ENCODE measurements at regions not wholly inside any gene's neighbourhood (a gene's known extent, or its start where the extent isn't known, plus 50 kb on each side); places are given as distances from the start of the nearest gene placed in this dataset.
"Not testable (repeated sequence)": the region's sequence is repeated elsewhere in the genome, so short reads cannot be mapped to it uniquely, and the experiment has no call there.

DNA sequence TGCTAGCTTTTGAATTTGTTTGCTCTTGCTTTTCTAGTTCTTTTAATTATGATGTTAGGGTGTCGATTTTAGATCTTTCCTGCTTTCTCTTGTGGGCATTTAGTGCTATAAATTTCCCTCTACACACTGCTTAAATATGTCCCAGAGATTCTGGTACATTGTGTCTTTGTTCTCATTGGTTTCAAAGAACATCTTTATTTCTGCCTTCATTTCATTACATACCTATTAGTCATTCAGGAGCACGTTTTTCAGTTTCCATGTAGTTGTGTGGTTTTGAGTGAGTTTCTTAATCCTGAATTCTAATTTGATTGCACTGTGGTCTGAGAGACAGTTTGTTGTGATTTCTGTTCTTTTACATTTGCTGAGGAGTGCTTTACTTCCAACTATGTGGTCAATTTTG is 51.2 kb upstream of the MB21D2 start:
- not testable (repeated sequence) for H3K36me3 ChIP-seq (ENCODE audit: control insufficient read depth, insufficient read depth, low read length); H3K4me2 ChIP-seq (ENCODE audit: extremely low read depth, insufficient read depth, low read length); H3K9me3 ChIP-seq (ENCODE audit: control insufficient read depth, insufficient read depth, low read depth, low read length); H3K4me3 ChIP-seq (replicated peaks in 1 of 4; ENCODE audit: control extremely low read depth in 1 of 4, insufficient read depth in 1 of 4, low read depth in 3 of 4, low read length in 4 of 4); H3K4me1 ChIP-seq (ENCODE audit: control insufficient read depth, extremely low read depth, insufficient read depth, low read length); H3K27me3 ChIP-seq (ENCODE audit: control insufficient read depth, insufficient read depth, low read length); H2AFZ ChIP-seq (ENCODE audit: low read length); H3K27ac ChIP-seq (ENCODE audit: insufficient read depth, low read length); H4K20me1 ChIP-seq (ENCODE audit: control insufficient read depth, extremely low read depth, insufficient read depth, low read length); H3K9ac ChIP-seq (ENCODE audit: insufficient read depth, low read length); H3K79me2 ChIP-seq (ENCODE audit: control insufficient read depth, insufficient read depth, low read length)
- peak; percentile 47 to 57 for DNase-seq (ENCODE audit: low read depth in 2 of 2)

DNA sequence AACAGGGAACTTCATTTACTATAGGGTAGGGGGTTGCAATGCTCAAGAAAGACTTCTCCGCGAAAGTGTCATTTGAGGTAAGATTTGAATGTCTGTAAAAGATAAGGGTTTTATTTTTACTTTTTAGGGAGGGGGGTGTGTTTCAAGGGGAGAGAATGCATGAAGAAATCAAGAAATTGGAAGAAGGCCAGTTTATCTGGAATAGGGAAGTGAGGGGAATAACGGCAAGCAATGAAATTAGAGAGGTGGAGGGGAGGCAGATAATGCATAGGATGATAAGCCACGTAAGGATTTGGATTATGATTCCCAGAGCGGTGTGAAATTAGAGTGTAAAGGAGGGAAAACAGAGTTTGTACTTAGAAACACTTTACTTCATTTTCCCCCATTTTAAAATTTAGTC is 63.0 kb upstream of the MB21D2 start:
- no peak overlapping the region for H2AFZ ChIP-seq (ENCODE audit: low read length)
- H3K4me1 ChIP-seq (ENCODE audit: control insufficient read depth, extremely low read depth, insufficient read depth, low read length) = no peaks in the 10 kb centered on the region
- H3K9me3 ChIP-seq (ENCODE audit: control insufficient read depth, insufficient read depth, low read depth, low read length) = no peaks in the 10 kb centered on the region
- no peak for DNase-seq (ENCODE audit: low read depth in 2 of 2)
- no peak overlapping the region for H3K4me3 ChIP-seq (replicated peaks in 1 of 4; ENCODE audit: control extremely low read depth in 1 of 4, insufficient read depth in 1 of 4, low read depth in 3 of 4, low read length in 4 of 4)
- TF ChIP-seq EZH2 (IDR thresholded peaks at IDR 0.05; ENCODE audit: low read length, missing control alignments) = no peak
- TF ChIP-seq, protein P1, sequence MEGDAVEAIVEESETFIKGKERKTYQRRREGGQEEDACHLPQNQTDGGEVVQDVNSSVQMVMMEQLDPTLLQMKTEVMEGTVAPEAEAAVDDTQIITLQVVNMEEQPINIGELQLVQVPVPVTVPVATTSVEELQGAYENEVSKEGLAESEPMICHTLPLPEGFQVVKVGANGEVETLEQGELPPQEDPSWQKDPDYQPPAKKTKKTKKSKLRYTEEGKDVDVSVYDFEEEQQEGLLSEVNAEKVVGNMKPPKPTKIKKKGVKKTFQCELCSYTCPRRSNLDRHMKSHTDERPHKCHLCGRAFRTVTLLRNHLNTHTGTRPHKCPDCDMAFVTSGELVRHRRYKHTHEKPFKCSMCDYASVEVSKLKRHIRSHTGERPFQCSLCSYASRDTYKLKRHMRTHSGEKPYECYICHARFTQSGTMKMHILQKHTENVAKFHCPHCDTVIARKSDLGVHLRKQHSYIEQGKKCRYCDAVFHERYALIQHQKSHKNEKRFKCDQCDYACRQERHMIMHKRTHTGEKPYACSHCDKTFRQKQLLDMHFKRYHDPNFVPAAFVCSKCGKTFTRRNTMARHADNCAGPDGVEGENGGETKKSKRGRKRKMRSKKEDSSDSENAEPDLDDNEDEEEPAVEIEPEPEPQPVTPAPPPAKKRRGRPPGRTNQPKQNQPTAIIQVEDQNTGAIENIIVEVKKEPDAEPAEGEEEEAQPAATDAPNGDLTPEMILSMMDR (conservative IDR thresholded peaks at IDR 0.05 in 1 of 2, IDR thresholded peaks at IDR 0.05 in 1 of 2; ENCODE audit: low read depth in 1 of 2, low read length in 2 of 2) = no peak
- H3K9ac ChIP-seq (ENCODE audit: insufficient read depth, low read length) = no peak overlapping the region
- H3K79me2 ChIP-seq (ENCODE audit: control insufficient read depth, insufficient read depth, low read length) = no peaks in the 10 kb centered on the region
- H3K36me3 ChIP-seq (ENCODE audit: control insufficient read depth, insufficient read depth, low read length) = no peaks in the 10 kb centered on the region
- no peak overlapping the region for H3K4me2 ChIP-seq (ENCODE audit: extremely low read depth, insufficient read depth, low read length)
- H3K27me3 ChIP-seq (ENCODE audit: control insufficient read depth, insufficient read depth, low read length) = no peaks in the 10 kb centered on the region
- H3K27ac ChIP-seq (ENCODE audit: insufficient read depth, low read length) = no peak overlapping the region
- no peaks in the 10 kb centered on the region for H4K20me1 ChIP-seq (ENCODE audit: control insufficient read depth, extremely low read depth, insufficient read depth, low read length)

DNA sequence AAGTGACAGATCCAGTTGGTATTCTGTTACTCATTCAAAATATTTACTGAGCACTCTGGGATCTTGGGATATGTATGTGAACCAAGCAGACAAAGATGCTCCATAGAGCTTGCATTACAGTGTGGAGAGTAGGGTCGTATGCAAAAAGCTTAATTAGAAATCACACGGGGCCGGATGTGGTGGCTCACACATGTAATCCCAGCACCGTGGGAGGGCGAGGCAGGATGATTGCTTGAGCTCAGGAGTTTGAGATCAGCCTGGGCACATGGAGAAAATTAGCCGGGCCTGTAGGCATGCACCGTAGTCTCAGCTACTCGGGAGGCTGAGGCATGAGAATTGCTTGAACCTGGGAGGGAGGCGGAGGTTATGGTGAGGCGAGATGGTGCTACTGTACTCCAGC is 68.7 kb upstream of the MB21D2 start:
- Histone ChIP-seq H3K4me3 (replicated peaks in 1 of 4; ENCODE audit: control extremely low read depth in 1 of 4, insufficient read depth in 1 of 4, low read depth in 3 of 4, low read length in 4 of 4) (no peak overlapping the region), H3K27me3 (ENCODE audit: control insufficient read depth, insufficient read depth, low read length) (no peaks in the 10 kb centered on the region), H4K20me1 (ENCODE audit: control insufficient read depth, extremely low read depth, insufficient read depth, low read length) (no peaks in the 10 kb centered on the region), H3K9ac (ENCODE audit: insufficient read depth, low read length) (no peak overlapping the region), H3K79me2 (ENCODE audit: control insufficient read depth, insufficient read depth, low read length) (no peaks in the 10 kb centered on the region), H3K27ac (ENCODE audit: insufficient read depth, low read length) (no peak overlapping the region), H3K36me3 (ENCODE audit: control insufficient read depth, insufficient read depth, low read length) (no peaks in the 10 kb centered on the region), H2AFZ (ENCODE audit: low read length) (no peak overlapping the region), H3K9me3 (ENCODE audit: control insufficient read depth, insufficient read depth, low read depth, low read length) (no peaks in the 10 kb centered on the region), H3K4me1 (ENCODE audit: control insufficient read depth, extremely low read depth, insufficient read depth, low read length) (no peaks in the 10 kb centered on the region), H3K4me2 (ENCODE audit: extremely low read depth, insufficient read depth, low read length) (no peak overlapping the region)
- TF ChIP-seq, protein P1 (conservative IDR thresholded peaks at IDR 0.05 in 1 of 2, IDR thresholded peaks at IDR 0.05 in 1 of 2; ENCODE audit: low read depth in 1 of 2, low read length in 2 of 2) = no peak
- no peak for TF ChIP-seq EZH2 (IDR thresholded peaks at IDR 0.05; ENCODE audit: low read length, missing control alignments)
- no peak for DNase-seq (ENCODE audit: low read depth in 2 of 2)

DNA sequence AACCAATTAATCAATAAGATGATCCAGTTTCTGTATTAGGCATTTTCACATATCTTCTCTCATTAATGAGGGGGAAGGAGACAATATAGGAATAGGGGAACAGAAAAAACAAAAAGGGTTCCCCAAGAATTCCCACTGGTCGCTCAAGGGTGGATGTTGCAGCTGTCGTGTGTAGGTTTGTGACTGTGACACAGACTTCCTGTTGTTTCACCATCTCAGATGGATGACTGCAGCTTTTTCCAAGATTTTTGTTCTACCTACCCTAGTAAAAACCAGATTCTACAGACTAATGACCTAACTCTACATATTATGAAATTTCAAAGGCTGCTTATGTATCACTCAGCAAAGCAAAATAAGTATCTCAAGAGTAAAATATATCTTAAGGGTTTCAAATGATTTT is 73.7 kb upstream of the MB21D2 start:
- Histone ChIP-seq H3K27ac (ENCODE audit: insufficient read depth, low read length) (no peak overlapping the region), H3K9ac (ENCODE audit: insufficient read depth, low read length) (no peak overlapping the region), H4K20me1 (ENCODE audit: control insufficient read depth, extremely low read depth, insufficient read depth, low read length) (no peaks in the 10 kb centered on the region), H3K27me3 (ENCODE audit: control insufficient read depth, insufficient read depth, low read length) (no peaks in the 10 kb centered on the region), H3K36me3 (ENCODE audit: control insufficient read depth, insufficient read depth, low read length) (no peaks in the 10 kb centered on the region), H2AFZ (ENCODE audit: low read length) (no peak overlapping the region), H3K9me3 (ENCODE audit: control insufficient read depth, insufficient read depth, low read depth, low read length) (no peaks in the 10 kb centered on the region), H3K4me1 (ENCODE audit: control insufficient read depth, extremely low read depth, insufficient read depth, low read length) (no peaks in the 10 kb centered on the region), H3K4me2 (ENCODE audit: extremely low read depth, insufficient read depth, low read length) (no peak overlapping the region), H3K4me3 (replicated peaks in 1 of 4; ENCODE audit: control extremely low read depth in 1 of 4, insufficient read depth in 1 of 4, low read depth in 3 of 4, low read length in 4 of 4) (no peak overlapping the region), H3K79me2 (ENCODE audit: control insufficient read depth, insufficient read depth, low read length) (no peaks in the 10 kb centered on the region)
- DNase-seq (ENCODE audit: low read depth in 2 of 2) = no peak
- TF ChIP-seq EZH2 (IDR thresholded peaks at IDR 0.05; ENCODE audit: low read length, missing control alignments) = no peak
- TF ChIP-seq, protein P1 (conservative IDR thresholded peaks at IDR 0.05 in 1 of 2, IDR thresholded peaks at IDR 0.05 in 1 of 2; ENCODE audit: low read depth in 1 of 2, low read length in 2 of 2) = no peak

Measured in fibroblast of lung (primary cell).